ENCODE measurements at regions not wholly inside any gene's neighbourhood (a gene's known extent, or its start where the extent isn't known, plus 50 kb on each side); places are given as distances from the start of the nearest gene placed in this dataset.
"Not testable (repeated sequence)": the region's sequence is repeated elsewhere in the genome, so short reads cannot be mapped to it uniquely, and the experiment has no call there.

- DNase-seq (ENCODE audit: low read depth), result no peak
Observed at GRCh38 chr6:86255973-86256372, 613.3 kb upstream of the SYNCRIP start.

GRCh38 chr6:86251106-86251505 is 608.4 kb upstream of the SYNCRIP start:
- no peak for DNase-seq (ENCODE audit: low read depth)

GRCh38 chr6:86217906-86218305 is 575.2 kb upstream of the SYNCRIP start:
- DNase-seq (ENCODE audit: low read depth), result no peak

- DNase-seq (ENCODE audit: low read depth), result no peak
Observed at GRCh38 chr6:86215323-86215722, 572.6 kb upstream of the SYNCRIP start.

GRCh38 chr6:86205980-86206379 is 563.3 kb upstream of the SYNCRIP start:
- no peak for DNase-seq (ENCODE audit: low read depth)

GRCh38 chr6:86203044-86203443 is 560.4 kb upstream of the SYNCRIP start:
- no peak for DNase-seq (ENCODE audit: low read depth)

- no peak for DNase-seq (ENCODE audit: low read depth)
Observed at GRCh38 chr6:86193821-86194220, 551.1 kb upstream of the SYNCRIP start.

- DNase-seq (ENCODE audit: low read depth), result no peak
Observed at GRCh38 chr6:86192123-86192522, 549.4 kb upstream of the SYNCRIP start.

- DNase-seq (ENCODE audit: low read depth), result not testable (repeated sequence)
Observed at GRCh38 chr6:86175149-86175548, 532.5 kb upstream of the SYNCRIP start.

GRCh38 chr6:86154852-86155251 is 512.2 kb upstream of the SYNCRIP start:
- DNase-seq (ENCODE audit: low read depth), result no peak

- no peak for DNase-seq (ENCODE audit: low read depth)
Observed at GRCh38 chr6:86153521-86153920, 510.8 kb upstream of the SYNCRIP start.

- DNase-seq (ENCODE audit: low read depth), result no peak
Observed at GRCh38 chr6:86152546-86152945, 509.9 kb upstream of the SYNCRIP start.

- DNase-seq (ENCODE audit: low read depth), result no peak
Observed at GRCh38 chr6:86148586-86148985, 505.9 kb upstream of the SYNCRIP start.

- DNase-seq (ENCODE audit: low read depth), result no peak
Observed at GRCh38 chr6:86147859-86148258, 505.2 kb upstream of the SYNCRIP start.

GRCh38 chr6:86147311-86147710 is 504.6 kb upstream of the SYNCRIP start:
- DNase-seq (ENCODE audit: low read depth), result no peak

- DNase-seq (ENCODE audit: low read depth), result not testable (repeated sequence)
Observed at GRCh38 chr6:86146751-86147150, 504.1 kb upstream of the SYNCRIP start.

- DNase-seq (ENCODE audit: low read depth), result no peak
Observed at GRCh38 chr6:86142326-86142725, 499.6 kb upstream of the SYNCRIP start.

GRCh38 chr6:86128130-86128814 is 485.6 kb upstream of the SYNCRIP start:
- no peak for DNase-seq (ENCODE audit: low read depth)

GRCh38 chr6:86122086-86122485 is 479.4 kb upstream of the SYNCRIP start:
- DNase-seq (ENCODE audit: low read depth), result no peak

GRCh38 chr6:86118271-86118670 is 475.6 kb upstream of the SYNCRIP start:
- DNase-seq (ENCODE audit: low read depth), result no peak

GRCh38 chr6:86107985-86108384 is 465.3 kb upstream of the SYNCRIP start:
- DNase-seq (ENCODE audit: low read depth), result no peak

- DNase-seq (ENCODE audit: low read depth), result no peak
Observed at GRCh38 chr6:86087954-86088353, 445.3 kb upstream of the SYNCRIP start.

- DNase-seq (ENCODE audit: low read depth), result no peak
Observed at GRCh38 chr6:86079938-86080337, 437.3 kb upstream of the SYNCRIP start.

- DNase-seq (ENCODE audit: low read depth), result no peak
Observed at GRCh38 chr6:86070151-86070550, 427.5 kb upstream of the SYNCRIP start.

All from GM04503 (cell line).